Liver (tissue), 8 donors: ENCODE measurements at regions not wholly inside any gene's neighbourhood (a gene's known extent, or its start where the extent isn't known, plus 50 kb on each side); places are given as distances from the start of the nearest gene placed in this dataset.

Experiments
- DNase-seq: peaks from one replicate; pipeline ENCODE4 v3.0.0-alpha.2; 2017; ENCODE audit warnings: low spot score
- H3K27ac ChIP-seq, 2 donors: one replicate each; pipeline ENCODE4 v1.7.0; 2013; ENCODE audit warnings: inconsistent platforms in 2 of 2, low read length in 2 of 2, control low read depth in 1 of 2, low read depth in 1 of 2, mild to moderate bottlenecking in 1 of 2
- H3K27me3 ChIP-seq, 4 donors: one replicate each; pipeline versions ENCODE4 v1.6.1 to v1.7.0; 2013; ENCODE audit warnings: low read length in 3 of 4, inconsistent platforms in 1 of 4, mild to moderate bottlenecking in 1 of 4, moderate library complexity in 1 of 4; ENCODE audit not compliant: control insufficient read depth in 4 of 4, insufficient read depth in 4 of 4
- H3K36me3 ChIP-seq, 4 donors: one replicate each; pipeline versions ENCODE4 v1.6.1 to v1.7.0; 2013; ENCODE audit warnings: low read length in 3 of 4, mild to moderate bottlenecking in 3 of 4, low read depth in 1 of 4, moderate library complexity in 1 of 4; ENCODE audit not compliant: control insufficient read depth in 4 of 4, insufficient read depth in 3 of 4
- H3K4me1 ChIP-seq, 4 donors: one replicate each; pipeline versions ENCODE4 v1.6.1 to v1.7.0; 2013; ENCODE audit warnings: low read length in 3 of 4, mild to moderate bottlenecking in 3 of 4, moderate library complexity in 1 of 4; ENCODE audit not compliant: control insufficient read depth in 4 of 4, insufficient read depth in 4 of 4
- H3K4me3 ChIP-seq, 3 donors: one replicate each; pipeline versions ENCODE4 v1.6.1 to v1.7.0; 2013; ENCODE audit warnings: low read length in 3 of 3, control low read depth in 1 of 3, low read depth in 1 of 3, mild to moderate bottlenecking in 1 of 3
- H3K9ac ChIP-seq, 2 donors: one replicate each; pipeline ENCODE4 v1.7.0; 2013; ENCODE audit warnings: low read length in 2 of 2, mild to moderate bottlenecking in 2 of 2, moderate library complexity in 2 of 2, control low read depth in 1 of 2, low read depth in 1 of 2
- H3K9me3 ChIP-seq, 4 donors: one replicate each; pipeline versions ENCODE4 v1.6.1 to v1.7.0; 2013; ENCODE audit warnings: low read length in 3 of 4; ENCODE audit not compliant: control insufficient read depth in 4 of 4
- EGR1 ChIP-seq, 2 donors: IDR thresholded peaks; 2 replicates each; pipeline ENCODE4 v1.6.1; 2016 to 2018; ENCODE audit warnings: antibody characterized with exemption in 2 of 2, low read depth in 2 of 2
- FOXA1 ChIP-seq: IDR thresholded peaks from 2 replicates; pipeline ENCODE4 v1.6.1; 2016; ENCODE audit warnings: antibody characterized with exemption
- FOXA2 ChIP-seq: IDR thresholded peaks from 2 replicates; pipeline ENCODE4 v1.6.1; 2016; ENCODE audit warnings: antibody characterized with exemption
- GABPA ChIP-seq, 2 donors: IDR thresholded peaks in 1 of 2; conservative IDR thresholded peaks in 1 of 2; 2 replicates each; pipeline ENCODE4 v1.6.1; 2016; ENCODE audit warnings: antibody characterized with exemption in 2 of 2, mild to moderate bottlenecking in 1 of 2, moderate library complexity in 1 of 2
- HNF4G ChIP-seq: IDR thresholded peaks from 2 replicates; pipeline ENCODE4 v1.6.1; 2016; ENCODE audit warnings: antibody characterized with exemption
- JUND ChIP-seq, 2 donors: IDR thresholded peaks; 2 replicates each; pipeline ENCODE4 v1.6.1; 2016; ENCODE audit warnings: antibody characterized with exemption in 2 of 2
- NR2F2 ChIP-seq: IDR thresholded peaks from 2 replicates; pipeline ENCODE4 v1.6.1; 2016; ENCODE audit warnings: antibody characterized with exemption
- RAD21 ChIP-seq, 2 donors: IDR thresholded peaks; 2 replicates each; pipeline ENCODE4 v1.6.1; 2016; ENCODE audit warnings: antibody characterized with exemption in 2 of 2, mild to moderate bottlenecking in 2 of 2
- RXRA ChIP-seq, 2 donors: IDR thresholded peaks; 2 replicates each; pipeline ENCODE4 v1.6.1; 2017 to 2018; ENCODE audit warnings: antibody characterized with exemption in 2 of 2, mild to moderate bottlenecking in 1 of 2
- SP1 ChIP-seq: IDR thresholded peaks from 2 replicates; pipeline ENCODE4 v1.6.1; 2018; ENCODE audit warnings: antibody characterized with exemption, mild to moderate bottlenecking
- TAF1 ChIP-seq: conservative IDR thresholded peaks from 2 replicates; pipeline ENCODE4 v1.6.1; 2016; ENCODE audit warnings: antibody characterized with exemption, mild to moderate bottlenecking
- YY1 ChIP-seq: IDR thresholded peaks from 2 replicates; pipeline ENCODE4 v1.6.1; 2016; ENCODE audit warnings: antibody characterized with exemption, mild to moderate bottlenecking
- WGBS: extraction: QIAGEN DNeasy Blood & Tissue Kit; methylation state at CpG from one replicate; pipeline ENCODE4 v1.1.7; 2013; 5-methylcytosine and 5-hydroxymethylcytosine counted together
- TF ChIP-seq, protein P1 (sequence below): IDR thresholded peaks from 2 replicates; pipeline ENCODE4 v1.6.1; 2016; ENCODE audit warnings: antibody characterized with exemption
- TF ChIP-seq, protein P2 (sequence below): IDR thresholded peaks from 2 replicates; pipeline ENCODE4 v1.6.1; 2016; ENCODE audit warnings: antibody characterized with exemption, mild to moderate bottlenecking
- TF ChIP-seq, protein P3 (sequence below): IDR thresholded peaks from 2 replicates; pipeline ENCODE4 v1.6.1; 2016; ENCODE audit warnings: antibody characterized with exemption
- TF ChIP-seq, protein P4 (sequence below): fragments of 150-350 bp; IDR thresholded peaks from 2 replicates; pipeline ENCODE4 v1.5.1; 2017; ENCODE audit warnings: improper control_type of control experiment, low read depth, low read length; ENCODE audit not compliant: missing input control
- donor health status: healthy.
- donor health status: healthy.
- donor health status: healthy.
- donor health status: healthy.
- donor health status: healthy.

DNA sequence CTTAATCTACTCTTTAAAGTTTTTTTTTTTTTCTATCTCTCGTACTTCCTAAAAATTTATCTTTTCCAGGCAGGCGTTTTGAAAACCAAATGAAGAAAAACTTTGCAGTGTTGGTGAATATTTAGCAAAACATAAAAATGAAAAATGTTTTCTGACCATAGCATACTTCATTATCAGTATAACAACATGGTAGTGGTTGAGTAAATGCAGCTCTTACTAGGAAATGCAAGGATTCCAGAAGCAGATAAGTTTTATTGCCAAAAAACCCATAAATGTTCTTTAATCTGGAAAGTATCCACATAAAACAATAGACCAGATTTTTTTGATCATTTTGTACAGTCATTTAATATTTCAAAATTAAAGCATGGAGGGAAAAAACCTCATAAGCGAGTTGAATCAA is 136.9 kb upstream of the GUCY1A1 start:
- no peak overlapping the region for H3K4me3 ChIP-seq
- WGBS = 74% methylated on average over 3 of the region's 3 CpGs
- TF ChIP-seq TAF1 (no peak), SP1 (no peak), EGR1 (IDR thresholded peaks at IDR 0.05; ENCODE audit: low read depth in 2 of 2) (no peak), FOXA2 (no peak), HNF4G (no peak), GABPA (IDR thresholded peaks at IDR 0.05 in 1 of 2, conservative IDR thresholded peaks at IDR 0.05 in 1 of 2) (no peak), RXRA (IDR thresholded peaks at IDR 0.05) (no peak), YY1 (no peak), RAD21 (IDR thresholded peaks at IDR 0.05) (no peak), FOXA1 (no peak), JUND (IDR thresholded peaks at IDR 0.05) (no peak)
- TF ChIP-seq, protein P1, sequence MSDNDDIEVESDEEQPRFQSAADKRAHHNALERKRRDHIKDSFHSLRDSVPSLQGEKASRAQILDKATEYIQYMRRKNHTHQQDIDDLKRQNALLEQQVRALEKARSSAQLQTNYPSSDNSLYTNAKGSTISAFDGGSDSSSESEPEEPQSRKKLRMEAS = no peak
- TF ChIP-seq, protein P2, sequence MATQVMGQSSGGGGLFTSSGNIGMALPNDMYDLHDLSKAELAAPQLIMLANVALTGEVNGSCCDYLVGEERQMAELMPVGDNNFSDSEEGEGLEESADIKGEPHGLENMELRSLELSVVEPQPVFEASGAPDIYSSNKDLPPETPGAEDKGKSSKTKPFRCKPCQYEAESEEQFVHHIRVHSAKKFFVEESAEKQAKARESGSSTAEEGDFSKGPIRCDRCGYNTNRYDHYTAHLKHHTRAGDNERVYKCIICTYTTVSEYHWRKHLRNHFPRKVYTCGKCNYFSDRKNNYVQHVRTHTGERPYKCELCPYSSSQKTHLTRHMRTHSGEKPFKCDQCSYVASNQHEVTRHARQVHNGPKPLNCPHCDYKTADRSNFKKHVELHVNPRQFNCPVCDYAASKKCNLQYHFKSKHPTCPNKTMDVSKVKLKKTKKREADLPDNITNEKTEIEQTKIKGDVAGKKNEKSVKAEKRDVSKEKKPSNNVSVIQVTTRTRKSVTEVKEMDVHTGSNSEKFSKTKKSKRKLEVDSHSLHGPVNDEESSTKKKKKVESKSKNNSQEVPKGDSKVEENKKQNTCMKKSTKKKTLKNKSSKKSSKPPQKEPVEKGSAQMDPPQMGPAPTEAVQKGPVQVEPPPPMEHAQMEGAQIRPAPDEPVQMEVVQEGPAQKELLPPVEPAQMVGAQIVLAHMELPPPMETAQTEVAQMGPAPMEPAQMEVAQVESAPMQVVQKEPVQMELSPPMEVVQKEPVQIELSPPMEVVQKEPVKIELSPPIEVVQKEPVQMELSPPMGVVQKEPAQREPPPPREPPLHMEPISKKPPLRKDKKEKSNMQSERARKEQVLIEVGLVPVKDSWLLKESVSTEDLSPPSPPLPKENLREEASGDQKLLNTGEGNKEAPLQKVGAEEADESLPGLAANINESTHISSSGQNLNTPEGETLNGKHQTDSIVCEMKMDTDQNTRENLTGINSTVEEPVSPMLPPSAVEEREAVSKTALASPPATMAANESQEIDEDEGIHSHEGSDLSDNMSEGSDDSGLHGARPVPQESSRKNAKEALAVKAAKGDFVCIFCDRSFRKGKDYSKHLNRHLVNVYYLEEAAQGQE = no peak
- TF ChIP-seq, protein P3, sequence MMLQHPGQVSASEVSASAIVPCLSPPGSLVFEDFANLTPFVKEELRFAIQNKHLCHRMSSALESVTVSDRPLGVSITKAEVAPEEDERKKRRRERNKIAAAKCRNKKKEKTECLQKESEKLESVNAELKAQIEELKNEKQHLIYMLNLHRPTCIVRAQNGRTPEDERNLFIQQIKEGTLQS = no peak
- TF ChIP-seq, protein P4, sequence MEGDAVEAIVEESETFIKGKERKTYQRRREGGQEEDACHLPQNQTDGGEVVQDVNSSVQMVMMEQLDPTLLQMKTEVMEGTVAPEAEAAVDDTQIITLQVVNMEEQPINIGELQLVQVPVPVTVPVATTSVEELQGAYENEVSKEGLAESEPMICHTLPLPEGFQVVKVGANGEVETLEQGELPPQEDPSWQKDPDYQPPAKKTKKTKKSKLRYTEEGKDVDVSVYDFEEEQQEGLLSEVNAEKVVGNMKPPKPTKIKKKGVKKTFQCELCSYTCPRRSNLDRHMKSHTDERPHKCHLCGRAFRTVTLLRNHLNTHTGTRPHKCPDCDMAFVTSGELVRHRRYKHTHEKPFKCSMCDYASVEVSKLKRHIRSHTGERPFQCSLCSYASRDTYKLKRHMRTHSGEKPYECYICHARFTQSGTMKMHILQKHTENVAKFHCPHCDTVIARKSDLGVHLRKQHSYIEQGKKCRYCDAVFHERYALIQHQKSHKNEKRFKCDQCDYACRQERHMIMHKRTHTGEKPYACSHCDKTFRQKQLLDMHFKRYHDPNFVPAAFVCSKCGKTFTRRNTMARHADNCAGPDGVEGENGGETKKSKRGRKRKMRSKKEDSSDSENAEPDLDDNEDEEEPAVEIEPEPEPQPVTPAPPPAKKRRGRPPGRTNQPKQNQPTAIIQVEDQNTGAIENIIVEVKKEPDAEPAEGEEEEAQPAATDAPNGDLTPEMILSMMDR = no peak

DNA sequence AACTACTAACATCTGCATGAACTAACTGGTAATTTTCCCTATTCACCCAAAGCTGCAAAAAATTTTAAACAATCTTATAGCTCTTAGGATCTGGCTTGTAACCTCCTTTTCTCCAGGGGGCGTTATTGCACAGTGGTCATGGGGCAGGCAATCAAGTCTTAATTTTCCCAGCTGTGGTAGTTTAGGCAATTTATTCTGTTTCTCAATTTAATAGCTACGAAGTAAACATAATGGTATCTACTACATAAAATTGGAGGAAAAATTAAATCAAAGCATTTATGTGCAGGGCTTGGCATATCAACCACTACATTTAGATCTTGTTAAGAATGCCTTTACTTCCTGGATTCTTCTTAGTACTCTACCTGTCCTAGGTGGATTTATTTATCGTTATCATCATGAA is 137.4 kb upstream of the GUCY1A1 start:
- no peak overlapping the region for H3K4me3 ChIP-seq
- H3K4me1 ChIP-seq = no peaks in the 10 kb centered on the region
- no peak for DNase-seq
- no peak overlapping the region for H3K9ac ChIP-seq
- no peaks in the 10 kb centered on the region for H3K36me3 ChIP-seq
- 51% methylated on average over 3 of the region's 3 CpGs for WGBS
- H3K27ac ChIP-seq = no peak overlapping the region
- H3K27me3 ChIP-seq = no peaks in the 10 kb centered on the region
- TF ChIP-seq NR2F2 (no peak), GABPA (IDR thresholded peaks at IDR 0.05 in 1 of 2, conservative IDR thresholded peaks at IDR 0.05 in 1 of 2) (no peak), RAD21 (IDR thresholded peaks at IDR 0.05) (peak; percentile 65 to 70)
- TF ChIP-seq, protein P4 = peak; percentile 23
- H3K9me3 ChIP-seq = no peaks in the 10 kb centered on the region

More for the DNA sequence above, 136.9 kb upstream of the GUCY1A1 start:
- no peaks in the 10 kb centered on the region for H3K27me3 ChIP-seq
- no peaks in the 10 kb centered on the region for H3K36me3 ChIP-seq
- H3K9me3 ChIP-seq = no peaks in the 10 kb centered on the region
- no peak for DNase-seq
- no peaks in the 10 kb centered on the region for H3K4me1 ChIP-seq
- no peak overlapping the region for H3K27ac ChIP-seq
- H3K9ac ChIP-seq = no peak overlapping the region
